ENCODE measurements at regions not wholly inside any gene's neighbourhood (a gene's known extent, or its start where the extent isn't known, plus 50 kb on each side); places are given as distances from the start of the nearest gene placed in this dataset.

- DNase-seq (no peak), ATAC-seq (no peak)
- TF ChIP-seq CTCF (IDR thresholded peaks at IDR 0.05), result no peak
- H3K4me3 ChIP-seq, result no peak overlapping the region
- intact Hi-C loops (cut with DNase I, micrococcal nuclease), result no loop called here
- H3K4me1 ChIP-seq (ENCODE audit: low read depth), result no peaks in the 10 kb centered on the region
- no peaks in the 10 kb centered on the region for H3K36me3 ChIP-seq (ENCODE audit: low read depth)
- peaks cover 41% of the 10 kb centered on the region for H3K9me3 ChIP-seq
Observed at GRCh38 chr16:59878999-59879398, 1144.9 kb upstream of the GOT2 start.

- intact Hi-C loops (cut with DNase I, micrococcal nuclease), result no loop called here
- no peak for ATAC-seq
- DNase-seq, result no peak
- Histone ChIP-seq H3K4me3 (no peak overlapping the region), H3K36me3 (ENCODE audit: low read depth) (no peaks in the 10 kb centered on the region), H3K9me3 (peaks cover 45% of the 10 kb centered on the region), H3K4me1 (ENCODE audit: low read depth) (no peaks in the 10 kb centered on the region)
- TF ChIP-seq CTCF (IDR thresholded peaks at IDR 0.05), result no peak
Observed at GRCh38 chr16:59878479-59878878, 1144.4 kb upstream of the GOT2 start.

GRCh38 chr16:59864981-59865666 is 1131.0 kb upstream of the GOT2 start:
- H3K36me3 ChIP-seq (ENCODE audit: low read depth), result no peaks in the 10 kb centered on the region
- no peak for ATAC-seq
- H3K4me1 ChIP-seq (ENCODE audit: low read depth), result no peaks in the 10 kb centered on the region
- no peak overlapping the region for H3K4me3 ChIP-seq
- H3K9me3 ChIP-seq, result peaks cover 41% of the 10 kb centered on the region
- no peak for DNase-seq
- no peak for TF ChIP-seq CTCF (IDR thresholded peaks at IDR 0.05)
- intact Hi-C loops (cut with DNase I, micrococcal nuclease), result no loop called here

- no peak for ATAC-seq
- intact Hi-C loops (cut with DNase I, micrococcal nuclease), result no loop called here
- Histone ChIP-seq H3K9me3 (peaks cover 31% of the 10 kb centered on the region), H3K4me1 (ENCODE audit: low read depth) (no peaks in the 10 kb centered on the region), H3K36me3 (ENCODE audit: low read depth) (no peaks in the 10 kb centered on the region), H3K4me3 (no peak overlapping the region)
- DNase-seq, result no peak
- TF ChIP-seq CTCF (IDR thresholded peaks at IDR 0.05), result no peak
Observed at GRCh38 chr16:59859676-59860402, 1125.7 kb upstream of the GOT2 start.

- Histone ChIP-seq H3K4me3 (no peak overlapping the region), H3K4me1 (ENCODE audit: low read depth) (no peaks in the 10 kb centered on the region), H3K9me3 (peaks cover 42% of the 10 kb centered on the region), H3K36me3 (ENCODE audit: low read depth) (no peaks in the 10 kb centered on the region)
- DNase-seq (no peak), ATAC-seq (no peak)
- TF ChIP-seq CTCF (IDR thresholded peaks at IDR 0.05), result no peak
- intact Hi-C loops (cut with DNase I, micrococcal nuclease), result no loop called here
Observed at GRCh38 chr16:59854846-59855439, 1120.8 kb upstream of the GOT2 start.

Measured in mucosa of descending colon (tissue), 3 donors.